IPS-NIHi7 (cell line): ENCODE measurements at regions not wholly inside any gene's neighbourhood (a gene's known extent, or its start where the extent isn't known, plus 50 kb on each side); places are given as distances from the start of the nearest gene placed in this dataset.
"Not testable (repeated sequence)": the region's sequence is repeated elsewhere in the genome, so short reads cannot be mapped to it uniquely, and the experiment has no call there.

Experiments
- DNase-seq: peaks from one replicate; pipeline ENCODE4 v3.0.0; 2012; ENCODE audit warnings: mixed read lengths; ENCODE audit errors: extremely low spot score

DNA sequence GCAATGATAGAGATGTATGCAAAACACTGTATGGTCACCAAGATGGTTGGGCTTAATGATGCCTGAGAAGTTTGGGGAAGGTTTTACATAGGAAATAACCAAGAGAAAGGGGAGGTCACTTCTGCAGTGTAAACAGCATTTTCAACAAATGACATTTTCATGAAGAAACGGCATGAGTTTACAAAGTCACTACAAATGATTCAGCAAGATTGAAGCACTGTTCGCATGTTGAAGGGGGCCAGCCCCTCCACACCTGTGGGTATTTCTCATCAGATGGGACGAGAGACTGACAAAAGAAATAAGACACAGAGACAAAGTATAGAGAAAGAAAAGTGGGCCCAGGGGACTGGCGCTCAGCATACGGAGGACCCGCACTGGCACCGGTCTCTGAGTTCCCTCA lies 234.1 kb upstream of the POGK start:
- no peak for DNase-seq

- DNase-seq: no peak
Observed at GRCh38 chr1:166612886-166613285, 226.4 kb upstream of the POGK start.

- no peak for DNase-seq
Observed at GRCh38 chr1:166616206-166616605, 223.1 kb upstream of the POGK start.

GRCh38 chr1:166626711-166627110 lies 212.6 kb upstream of the POGK start:
- no peak for DNase-seq

GRCh38 chr1:166627558-166627957 lies 211.7 kb upstream of the POGK start:
- DNase-seq: no peak

DNA sequence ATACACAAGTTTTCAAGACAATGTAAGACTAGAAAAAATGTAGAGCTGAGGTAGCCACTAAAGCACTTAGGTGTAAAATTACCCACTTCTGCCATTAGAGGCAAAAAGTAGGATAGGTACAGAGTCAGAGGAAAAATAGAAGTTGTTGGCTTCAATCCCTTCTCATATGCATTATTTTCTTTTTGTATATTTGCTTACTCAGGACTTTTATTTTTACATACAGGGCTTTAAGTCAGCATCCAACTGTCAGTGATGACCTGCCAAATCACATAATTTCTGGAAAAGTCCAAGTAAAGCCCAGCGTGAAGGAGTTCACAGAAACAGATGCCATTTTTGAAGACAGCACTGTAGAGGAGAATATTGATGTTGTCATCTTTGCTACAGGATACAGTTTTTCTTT lies 211.0 kb upstream of the POGK start:
- DNase-seq: no peak

GRCh38 chr1:166629946-166630345 lies 209.3 kb upstream of the POGK start:
- DNase-seq: no peak

- DNase-seq: no peak
Observed at GRCh38 chr1:166630369-166630768, 208.9 kb upstream of the POGK start.

GRCh38 chr1:166638137-166638536 lies 201.1 kb upstream of the POGK start:
- no peak for DNase-seq

- not testable (repeated sequence) for DNase-seq
Observed at GRCh38 chr1:166657228-166657627, 182.0 kb upstream of the POGK start.

- not testable (repeated sequence) for DNase-seq
Observed at GRCh38 chr1:166666790-166667189, 172.5 kb upstream of the POGK start.

- not testable (repeated sequence) for DNase-seq
Observed at GRCh38 chr1:166667600-166667999, 171.7 kb upstream of the POGK start.

GRCh38 chr1:166671627-166672026 lies 167.6 kb upstream of the POGK start:
- DNase-seq: no peak

- DNase-seq: no peak
Observed at GRCh38 chr1:166673722-166674121, 165.6 kb upstream of the POGK start.

DNA sequence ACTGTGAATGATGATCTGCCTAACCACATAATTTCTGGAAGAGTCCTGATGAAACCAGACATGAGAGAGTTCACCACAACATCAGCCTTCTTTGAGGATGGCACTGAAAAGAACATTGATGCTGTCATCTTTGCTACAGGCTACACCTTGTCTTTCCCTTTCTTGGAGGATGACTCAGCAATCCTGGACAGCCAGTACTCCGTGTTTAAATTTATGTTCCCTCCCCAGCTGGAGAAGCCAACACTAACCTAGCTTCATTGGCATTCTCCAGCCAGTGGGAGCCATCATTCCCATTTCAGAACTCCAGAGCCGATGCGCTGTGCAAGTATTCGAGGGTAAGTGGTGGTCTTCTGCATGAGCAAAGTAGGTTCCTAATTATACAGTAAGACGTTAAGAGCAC lies 164.1 kb upstream of the POGK start:
- DNase-seq: no peak

DNA sequence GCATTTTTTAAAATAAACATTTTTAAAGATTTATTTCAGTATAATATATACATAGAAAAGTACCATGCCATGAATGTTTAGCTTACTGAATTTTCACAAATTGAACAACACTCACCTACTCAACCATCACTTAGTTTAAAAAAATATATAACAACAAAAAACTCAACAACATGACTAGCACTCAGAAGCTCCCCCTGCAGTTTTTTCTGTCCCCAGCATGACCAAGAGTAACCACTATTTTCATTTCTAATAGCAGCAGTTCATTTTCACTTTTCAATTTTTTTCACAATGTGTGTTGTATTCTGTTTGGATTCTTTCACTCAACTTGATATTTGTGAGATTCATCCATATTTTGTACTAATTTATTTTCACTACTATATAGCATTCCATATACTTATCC lies 162.3 kb upstream of the POGK start:
- no peak for DNase-seq

DNA sequence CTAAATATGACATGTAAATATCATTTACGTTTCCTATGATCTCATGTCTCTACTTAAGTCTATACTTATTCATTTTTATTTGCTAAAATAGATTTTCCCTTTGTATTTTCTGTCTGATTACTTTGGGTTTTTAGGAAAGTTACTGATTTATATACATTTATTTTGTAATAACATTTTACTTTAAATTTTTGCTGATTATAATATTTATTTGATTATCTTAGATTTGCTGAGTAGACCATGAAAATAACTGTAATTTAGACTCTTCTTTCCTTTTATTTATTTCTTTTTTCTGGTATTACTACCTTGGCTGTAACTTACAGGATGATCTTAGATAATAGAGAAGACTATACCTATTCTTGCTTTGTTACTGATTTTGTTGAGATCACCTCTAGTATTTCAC lies 159.9 kb upstream of the POGK start:
- no peak for DNase-seq

GRCh38 chr1:166682588-166682987 lies 156.7 kb upstream of the POGK start:
- DNase-seq: no peak

GRCh38 chr1:166684669-166685068 lies 154.6 kb upstream of the POGK start:
- DNase-seq: not testable (repeated sequence)

- DNase-seq: no peak
Observed at GRCh38 chr1:166685200-166685599, 154.1 kb upstream of the POGK start.

- not testable (repeated sequence) for DNase-seq
Observed at GRCh38 chr1:166685891-166686290, 153.4 kb upstream of the POGK start.

- not testable (repeated sequence) for DNase-seq
Observed at GRCh38 chr1:166690596-166690995, 148.7 kb upstream of the POGK start.

DNA sequence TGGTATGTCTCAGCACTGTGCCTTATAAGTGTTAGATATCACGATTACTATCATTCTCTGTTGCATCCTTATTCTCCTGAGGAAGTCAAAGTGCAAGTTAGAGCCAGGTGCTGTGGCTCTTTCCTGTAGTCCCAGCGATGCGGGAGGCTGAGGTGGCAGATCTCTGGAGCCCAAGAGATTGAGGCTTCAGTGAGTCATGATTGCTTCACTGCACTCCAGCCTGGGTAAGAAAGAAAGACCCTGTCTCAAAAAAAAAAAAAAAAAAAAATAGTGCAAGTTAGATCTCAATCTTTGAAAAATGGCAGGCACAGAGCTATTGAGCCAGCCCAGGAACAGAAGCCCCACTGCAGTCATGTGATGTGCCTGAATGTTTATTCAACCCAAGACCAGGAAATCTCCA lies 147.8 kb upstream of the POGK start:
- DNase-seq: no peak

GRCh38 chr1:166692346-166692745 lies 146.9 kb upstream of the POGK start:
- DNase-seq: no peak

- DNase-seq: no peak
Observed at GRCh38 chr1:166693158-166693557, 146.1 kb upstream of the POGK start.
